Psoas muscle (tissue), 7 donors: ENCODE measurements at regions not wholly inside any gene's neighbourhood (a gene's known extent, or its start where the extent isn't known, plus 50 kb on each side); places are given as distances from the start of the nearest gene placed in this dataset.

ENCODE experiments used
- ATAC-seq, 4 donors: fragments of 200-7000 bp; cut with Tn5 transposase; one replicate each; pipeline ENCODE4 v1.9.1; 2020; ENCODE audit warnings: moderate library complexity in 3 of 4, mild to moderate bottlenecking in 2 of 4
- DNase-seq, 2 donors: peaks; one replicate each; pipeline ENCODE4 v3.0.0-alpha.2; 2020
- H3K27ac ChIP-seq: fragments of 200-600 bp; one replicate; pipeline ENCODE4 v1.8.0; 2022
- H3K27me3 ChIP-seq, 3 donors: fragments of 200-600 bp in 1 of 3; one replicate each; pipeline versions ENCODE4 v1.6.1 to v1.8.0; 2013 to 2022; ENCODE audit warnings: low read length in 2 of 3, mild to moderate bottlenecking in 2 of 3, moderate library complexity in 1 of 3; ENCODE audit not compliant: insufficient read depth in 3 of 3
- H3K36me3 ChIP-seq, 2 donors: fragments of 200-600 bp in 1 of 2; one replicate each; pipeline versions ENCODE4 v1.6.1 to v1.8.0; 2013 to 2022; ENCODE audit warnings: low read depth in 1 of 2, mild to moderate bottlenecking in 1 of 2, moderate library complexity in 1 of 2; ENCODE audit not compliant: insufficient read depth in 1 of 2
- H3K4me1 ChIP-seq: fragments of 200-600 bp; one replicate; pipeline ENCODE4 v1.8.0; 2022
- H3K4me3 ChIP-seq: fragments of 200-600 bp; one replicate; pipeline ENCODE4 v1.8.0; 2022; ENCODE audit warnings: mild to moderate bottlenecking
- H3K9me3 ChIP-seq: fragments of 200-600 bp; one replicate; pipeline ENCODE4 v1.8.0; 2022
- CTCF ChIP-seq: fragments of 200-600 bp; IDR thresholded peaks from one replicate; pipeline ENCODE4 v1.8.0; 2022; ENCODE audit warnings: antibody characterized with exemption
- WGBS, 3 donors: extraction: QIAGEN DNeasy Blood & Tissue Kit; methylation state at CpG; one replicate each; pipeline versions ENCODE4 v1.1.6 to v1.1.7; 2013; 5-methylcytosine and 5-hydroxymethylcytosine counted together
- intact Hi-C, 2 donors: fragments of 100-400 bp; cut with DNase I; formaldehyde crosslinking; loops; one replicate each; pipeline versions ENCODE4 v1.11.0 to v1.14.2; 2022
- donor health status: healthy with polysubstance abuse.
- donor health status: DM: no; HTN: no; CAD: no; lungs with moderate emphysema.
- donor health status: Bipolar disorder and iron deficiency.
- donor health status: healthy.
- donor health status: DM: yes; HTN: yes; CAD: no.
- donor health status: DM: no; HTN: no; CAD: no.
- donor health status: DM: yes; HTN: yes; CAD: no.

GRCh38 chr5:158389786-158390185 is 530.8 kb upstream of the CLINT1 start:
- intact Hi-C loops: no loop called here
- Histone ChIP-seq H3K27ac (no peak overlapping the region), H3K36me3 (no peaks in the 10 kb centered on the region), H3K4me3 (no peak overlapping the region), H3K27me3 (no peaks in the 10 kb centered on the region), H3K9me3 (no peaks in the 10 kb centered on the region), H3K4me1 (no peaks in the 10 kb centered on the region)
- WGBS, 3 donors: 66 to 82% (median 81%) methylated on average over 4 of the region's 4 CpGs
- no peak for DNase-seq
- TF ChIP-seq CTCF: no peak
- ATAC-seq: no peak

GRCh38 chr5:158388021-158388420 is 529.1 kb upstream of the CLINT1 start:
- intact Hi-C loops: no loop called here
- Histone ChIP-seq H3K9me3 (no peaks in the 10 kb centered on the region), H3K27me3 (no peaks in the 10 kb centered on the region), H3K4me1 (no peaks in the 10 kb centered on the region), H3K27ac (no peak overlapping the region), H3K36me3 (no peaks in the 10 kb centered on the region), H3K4me3 (no peak overlapping the region)
- ATAC-seq (no peak), DNase-seq (no peak)
- 87 to 93% (median 90%) methylated on average over 9 of the region's 9 CpGs for WGBS, 3 donors
- TF ChIP-seq CTCF: no peak

GRCh38 chr5:158387499-158387898 is 528.6 kb upstream of the CLINT1 start:
- WGBS, 3 donors: 38 to 61% (median 53%) methylated on average over 1 of the region's 1 CpG

GRCh38 chr5:158385982-158386381 is 527.0 kb upstream of the CLINT1 start:
- ATAC-seq (no peak), DNase-seq (no peak)
- 89 to 92% (median 89%) methylated on average over 3 of the region's 3 CpGs for WGBS, 3 donors
- Histone ChIP-seq H3K4me3 (no peak overlapping the region), H3K27me3 (no peaks in the 10 kb centered on the region), H3K4me1 (no peaks in the 10 kb centered on the region), H3K36me3 (no peaks in the 10 kb centered on the region), H3K27ac (no peak overlapping the region), H3K9me3 (no peaks in the 10 kb centered on the region)
- intact Hi-C loops: no loop called here
- no peak for TF ChIP-seq CTCF

More at GRCh38 chr5:158387499-158387898, 528.6 kb upstream of the CLINT1 start:
- Histone ChIP-seq H3K4me3 (no peak overlapping the region), H3K4me1 (no peaks in the 10 kb centered on the region), H3K27ac (no peak overlapping the region), H3K27me3 (no peaks in the 10 kb centered on the region), H3K9me3 (no peaks in the 10 kb centered on the region), H3K36me3 (no peaks in the 10 kb centered on the region)
- intact Hi-C loops: no loop called here
- ATAC-seq (no peak), DNase-seq (no peak)
- no peak for TF ChIP-seq CTCF
